ENCODE measurements at regions not wholly inside any gene's neighbourhood (a gene's known extent, or its start where the extent isn't known, plus 50 kb on each side); places are given as distances from the start of the nearest gene placed in this dataset.

- H3K4me3 ChIP-seq (ENCODE audit: low read depth, low read length) = no peak overlapping the region
- no peak for TF ChIP-seq CTCF (IDR thresholded peaks at IDR 0.05; ENCODE audit: insufficient read depth, low read length)
- DNase-seq (ENCODE audit: low read depth) = no peak
Observed at GRCh38 chr6:4399656-4400055, 264.3 kb upstream of the ECI2 start.

- no peak overlapping the region for H3K4me3 ChIP-seq (ENCODE audit: low read depth, low read length)
- peak; percentile 42 for DNase-seq (ENCODE audit: low read depth)
- no peak for TF ChIP-seq CTCF (IDR thresholded peaks at IDR 0.05; ENCODE audit: insufficient read depth, low read length)
Observed at GRCh38 chr6:4398791-4399190, 263.4 kb upstream of the ECI2 start.

- no peak overlapping the region for H3K4me3 ChIP-seq (ENCODE audit: low read depth, low read length)
- no peak for DNase-seq (ENCODE audit: low read depth)
- no peak for TF ChIP-seq CTCF (IDR thresholded peaks at IDR 0.05; ENCODE audit: insufficient read depth, low read length)
Observed at GRCh38 chr6:4397307-4397706, 261.9 kb upstream of the ECI2 start.

GRCh38 chr6:4396044-4396443 lies 260.7 kb upstream of the ECI2 start:
- peak; percentile 16 for TF ChIP-seq CTCF (IDR thresholded peaks at IDR 0.05; ENCODE audit: insufficient read depth, low read length)
- no peak overlapping the region for H3K4me3 ChIP-seq (ENCODE audit: low read depth, low read length)
- DNase-seq (ENCODE audit: low read depth) = no peak

GRCh38 chr6:4395386-4395785 lies 260.0 kb upstream of the ECI2 start:
- no peak for TF ChIP-seq CTCF (IDR thresholded peaks at IDR 0.05; ENCODE audit: insufficient read depth, low read length)
- no peak overlapping the region for H3K4me3 ChIP-seq (ENCODE audit: low read depth, low read length)
- no peak for DNase-seq (ENCODE audit: low read depth)

GRCh38 chr6:4394786-4395185 lies 259.4 kb upstream of the ECI2 start:
- no peak overlapping the region for H3K4me3 ChIP-seq (ENCODE audit: low read depth, low read length)
- TF ChIP-seq CTCF (IDR thresholded peaks at IDR 0.05; ENCODE audit: insufficient read depth, low read length) = no peak
- DNase-seq (ENCODE audit: low read depth) = no peak

- DNase-seq (ENCODE audit: low read depth) = no peak
- no peak for TF ChIP-seq CTCF (IDR thresholded peaks at IDR 0.05; ENCODE audit: insufficient read depth, low read length)
- H3K4me3 ChIP-seq (ENCODE audit: low read depth, low read length) = no peak overlapping the region
Observed at GRCh38 chr6:4388675-4389074, 253.3 kb upstream of the ECI2 start.

All from fibroblast of the aortic adventitia (primary cell).